ENCODE measurements at regions not wholly inside any gene's neighbourhood (a gene's known extent, or its start where the extent isn't known, plus 50 kb on each side); places are given as distances from the start of the nearest gene placed in this dataset.

DNA sequence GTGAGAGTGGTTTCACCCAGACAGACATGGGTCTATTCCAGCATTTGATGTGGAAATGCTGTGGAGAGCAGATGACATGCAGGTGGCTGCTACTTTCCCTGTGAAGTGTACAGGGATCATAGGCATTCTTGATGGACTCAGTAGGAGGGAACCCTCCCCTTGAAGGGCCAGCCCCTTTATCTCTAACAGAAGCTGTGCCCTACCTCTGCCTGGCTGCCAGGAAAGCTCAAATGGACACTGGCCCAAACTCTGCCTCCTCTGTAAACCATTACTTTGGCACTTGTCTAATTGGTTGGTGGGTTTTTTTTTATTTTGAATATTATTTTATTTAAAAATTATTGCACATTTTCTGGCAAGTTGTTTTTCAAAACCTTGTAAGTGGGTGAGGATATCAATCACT, 106.7 kb upstream of the GGTLC1 start:
- intact Hi-C loops (cut with micrococcal nuclease), result no loop called here
- H3K4me1 Mint-ChIP-seq, result no peaks in the 10 kb centered on the region
- Histone ChIP-seq H3K4me2 (replicated peaks; ENCODE audit: low read depth, low read length, poor library complexity, severe bottlenecking) (no peak overlapping the region), H3K27ac (ENCODE audit: low read length in 2 of 2) (no peak overlapping the region), H3K4me3 (ENCODE audit: control extremely low read depth in 1 of 5, extremely low read depth in 1 of 5, insufficient read depth in 1 of 5, low read depth in 2 of 5, low read length in 4 of 5) (no peak overlapping the region), H3K9me3 (ENCODE audit: control extremely low read depth in 1 of 3, control insufficient read depth in 2 of 3, insufficient read depth in 1 of 3, low read length in 2 of 3) (no peaks in the 10 kb centered on the region), H3K36me3 (replicated peaks in 1 of 2; ENCODE audit: control extremely low read depth in 1 of 2, control insufficient read depth in 1 of 2, extremely low read depth in 1 of 2, insufficient read depth in 2 of 2, low read length in 1 of 2) (no peaks in the 10 kb centered on the region), H2AFZ (ENCODE audit: insufficient read depth, low read depth, low read length, poor library complexity, severe bottlenecking) (no peak overlapping the region), H3K4me1 (ENCODE audit: control insufficient read depth in 2 of 2, insufficient read depth in 2 of 2, low read length in 2 of 2) (no peaks in the 10 kb centered on the region), H3K27me3 (replicated peaks in 1 of 4; ENCODE audit: control extremely low read depth in 1 of 4, control insufficient read depth in 3 of 4, insufficient read depth in 4 of 4, low read length in 3 of 4) (peaks cover 0 to 3% (median 0%) of the 10 kb centered on the region in 4 experiments), H3K9ac (ENCODE audit: low read length) (no peak overlapping the region), H4K20me1 (ENCODE audit: control insufficient read depth, insufficient read depth, low read length, poor library complexity, severe bottlenecking) (no peaks in the 10 kb centered on the region), H3K79me2 (ENCODE audit: control insufficient read depth, insufficient read depth, low read length) (no peaks in the 10 kb centered on the region)
- H3K27me3 Mint-ChIP-seq, result peaks cover 23% of the 10 kb centered on the region
- ATAC-seq (ENCODE audit: low read depth) (no peak), DNase-seq (no peak)
- H3K9me3 Mint-ChIP-seq (ENCODE audit: insufficient read depth), result no peaks in the 10 kb centered on the region
- H3K27ac Mint-ChIP-seq, result no peak overlapping the region
- no peak overlapping the region for H3K4me3 Mint-ChIP-seq
- CTCF ChIA-PET, result no interaction called here
- TF ChIP-seq EZH2 (IDR thresholded peaks at IDR 0.05; ENCODE audit: borderline replicate concordance, insufficient read depth, low read depth, low read length, poor library complexity, severe bottlenecking), result no peak
- TF ChIP-seq, protein P1, sequence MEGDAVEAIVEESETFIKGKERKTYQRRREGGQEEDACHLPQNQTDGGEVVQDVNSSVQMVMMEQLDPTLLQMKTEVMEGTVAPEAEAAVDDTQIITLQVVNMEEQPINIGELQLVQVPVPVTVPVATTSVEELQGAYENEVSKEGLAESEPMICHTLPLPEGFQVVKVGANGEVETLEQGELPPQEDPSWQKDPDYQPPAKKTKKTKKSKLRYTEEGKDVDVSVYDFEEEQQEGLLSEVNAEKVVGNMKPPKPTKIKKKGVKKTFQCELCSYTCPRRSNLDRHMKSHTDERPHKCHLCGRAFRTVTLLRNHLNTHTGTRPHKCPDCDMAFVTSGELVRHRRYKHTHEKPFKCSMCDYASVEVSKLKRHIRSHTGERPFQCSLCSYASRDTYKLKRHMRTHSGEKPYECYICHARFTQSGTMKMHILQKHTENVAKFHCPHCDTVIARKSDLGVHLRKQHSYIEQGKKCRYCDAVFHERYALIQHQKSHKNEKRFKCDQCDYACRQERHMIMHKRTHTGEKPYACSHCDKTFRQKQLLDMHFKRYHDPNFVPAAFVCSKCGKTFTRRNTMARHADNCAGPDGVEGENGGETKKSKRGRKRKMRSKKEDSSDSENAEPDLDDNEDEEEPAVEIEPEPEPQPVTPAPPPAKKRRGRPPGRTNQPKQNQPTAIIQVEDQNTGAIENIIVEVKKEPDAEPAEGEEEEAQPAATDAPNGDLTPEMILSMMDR (IDR thresholded peaks at IDR 0.05), result no peak
- POLR2A ChIA-PET, result no interaction called here

DNA sequence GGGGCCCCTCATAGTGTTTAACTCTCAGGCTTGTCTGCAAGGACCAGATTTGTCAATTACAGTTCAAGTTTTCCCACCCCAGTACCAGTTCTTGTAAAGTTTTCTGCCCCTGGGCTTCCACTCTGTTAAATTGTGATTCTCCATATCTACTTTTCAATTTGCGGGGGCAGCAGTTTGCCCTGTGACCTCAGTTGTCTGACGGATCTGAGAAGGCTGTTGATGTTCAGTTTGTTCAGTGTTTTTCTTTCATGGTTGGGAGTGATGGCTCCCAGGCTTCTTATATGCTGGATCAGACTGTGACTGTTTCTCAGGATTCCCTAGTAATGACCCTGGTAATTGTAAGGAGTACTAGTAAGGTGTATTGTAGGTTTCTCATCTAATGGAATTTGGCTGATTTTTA, 101.0 kb upstream of the GGTLC1 start:
- Histone ChIP-seq H3K4me1 (ENCODE audit: control insufficient read depth in 2 of 2, insufficient read depth in 2 of 2, low read length in 2 of 2) (no peaks in the 10 kb centered on the region), H4K20me1 (ENCODE audit: control insufficient read depth, insufficient read depth, low read length, poor library complexity, severe bottlenecking) (no peaks in the 10 kb centered on the region), H3K4me3 (ENCODE audit: control extremely low read depth in 1 of 5, extremely low read depth in 1 of 5, insufficient read depth in 1 of 5, low read depth in 2 of 5, low read length in 4 of 5) (no peak overlapping the region), H3K36me3 (replicated peaks in 1 of 2; ENCODE audit: control extremely low read depth in 1 of 2, control insufficient read depth in 1 of 2, extremely low read depth in 1 of 2, insufficient read depth in 2 of 2, low read length in 1 of 2) (no peaks in the 10 kb centered on the region), H3K9me3 (ENCODE audit: control extremely low read depth in 1 of 3, control insufficient read depth in 2 of 3, insufficient read depth in 1 of 3, low read length in 2 of 3) (no peaks in the 10 kb centered on the region), H3K79me2 (ENCODE audit: control insufficient read depth, insufficient read depth, low read length) (no peaks in the 10 kb centered on the region), H2AFZ (ENCODE audit: insufficient read depth, low read depth, low read length, poor library complexity, severe bottlenecking) (no peak overlapping the region), H3K27ac (ENCODE audit: low read length in 2 of 2) (no peak overlapping the region), H3K27me3 (replicated peaks in 1 of 4; ENCODE audit: control extremely low read depth in 1 of 4, control insufficient read depth in 3 of 4, insufficient read depth in 4 of 4, low read length in 3 of 4) (peaks cover 0 to 3% (median 0%) of the 10 kb centered on the region in 4 experiments), H3K4me2 (replicated peaks; ENCODE audit: low read depth, low read length, poor library complexity, severe bottlenecking) (no peak overlapping the region), H3K9ac (ENCODE audit: low read length) (no peak overlapping the region)
- no peaks in the 10 kb centered on the region for H3K4me1 Mint-ChIP-seq
- H3K9me3 Mint-ChIP-seq (ENCODE audit: insufficient read depth), result no peaks in the 10 kb centered on the region
- 95% methylated on average over 2 of the region's 2 CpGs for WGBS (ENCODE audit: insufficient coverage)
- H3K4me3 Mint-ChIP-seq, result no peak overlapping the region
- no peak for DNase-seq
- no peak overlapping the region for H3K27ac Mint-ChIP-seq
- TF ChIP-seq, protein P1 (IDR thresholded peaks at IDR 0.05), result no peak
- no peak for TF ChIP-seq EZH2 (IDR thresholded peaks at IDR 0.05; ENCODE audit: borderline replicate concordance, insufficient read depth, low read depth, low read length, poor library complexity, severe bottlenecking)
- intact Hi-C loops (cut with micrococcal nuclease), result no loop called here
- peaks cover 19% of the 10 kb centered on the region for H3K27me3 Mint-ChIP-seq
- no peak for ATAC-seq (ENCODE audit: low read depth)
- ChIA-PET CTCF (no interaction called here), POLR2A (no interaction called here)
